ENCODE measurements at regions not wholly inside any gene's neighbourhood (a gene's known extent, or its start where the extent isn't known, plus 50 kb on each side); places are given as distances from the start of the nearest gene placed in this dataset.

DNA sequence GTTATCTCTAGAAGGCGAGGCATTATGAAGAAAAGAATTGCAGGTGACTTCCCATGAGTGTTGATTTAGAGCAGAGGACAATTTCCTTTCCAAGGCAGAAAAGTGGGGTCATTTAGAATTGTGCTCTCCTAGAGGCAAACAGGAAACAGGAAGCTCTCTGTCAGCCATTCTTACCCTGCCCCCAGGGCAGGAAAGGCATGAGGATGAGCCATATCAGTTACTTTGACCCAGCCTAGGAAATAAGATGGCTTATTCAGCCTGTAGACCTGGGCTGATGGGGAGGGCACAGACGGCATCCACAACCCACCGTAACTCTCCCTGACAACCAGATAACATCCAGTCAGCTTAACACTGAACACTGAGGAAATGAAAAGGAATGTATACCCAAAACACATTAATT lies 88.8 kb upstream of the KDR start:
- Histone ChIP-seq H3K36me3 (ENCODE audit: control insufficient read depth, insufficient read depth, low read length) (no peaks in the 10 kb centered on the region), H3K4me1 (ENCODE audit: control insufficient read depth, insufficient read depth, low read length, poor library complexity, severe bottlenecking) (peaks cover 31% of the 10 kb centered on the region), H3K9me3 (ENCODE audit: control insufficient read depth, low read length) (no peaks in the 10 kb centered on the region), H3K4me3 (ENCODE audit: extremely low read depth, insufficient read depth, low read length, poor library complexity, severe bottlenecking) (no peak overlapping the region), H3K27ac (ENCODE audit: low read depth, low read length, severe bottlenecking) (peak overlapping the region; percentile 82)
- 78 to 80% methylated on average over 1 of the region's 3 CpGs for WGBS, 2 experiments (ENCODE audit: insufficient coverage in 2 of 2)

DNA sequence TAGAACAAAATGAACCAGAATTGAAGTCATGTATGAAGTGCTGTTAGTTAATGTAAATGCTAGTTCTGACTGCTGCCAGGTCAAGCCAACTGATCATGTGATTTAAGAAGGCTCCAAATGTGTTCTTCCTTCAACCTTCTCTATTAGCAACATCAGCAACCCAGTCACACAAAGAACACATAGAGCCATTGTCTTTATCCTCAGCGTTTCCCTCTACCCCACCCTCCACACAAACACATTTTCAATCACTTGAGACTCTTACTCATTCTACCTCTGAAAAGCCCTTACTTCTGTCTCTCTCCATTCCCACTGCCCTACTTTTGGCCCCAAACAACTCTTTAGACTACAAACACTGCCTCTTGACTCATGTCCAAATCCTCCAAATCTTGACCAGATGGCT lies 89.7 kb upstream of the KDR start:
- Histone ChIP-seq H3K4me1 (ENCODE audit: control insufficient read depth, insufficient read depth, low read length, poor library complexity, severe bottlenecking) (peaks cover 31% of the 10 kb centered on the region), H3K36me3 (ENCODE audit: control insufficient read depth, insufficient read depth, low read length) (no peaks in the 10 kb centered on the region), H3K27ac (ENCODE audit: low read depth, low read length, severe bottlenecking) (peak overlapping the region; percentile 82), H3K4me3 (ENCODE audit: extremely low read depth, insufficient read depth, low read length, poor library complexity, severe bottlenecking) (no peak overlapping the region), H3K9me3 (ENCODE audit: control insufficient read depth, low read length) (no peaks in the 10 kb centered on the region)
- WGBS, 2 experiments (ENCODE audit: insufficient coverage in 2 of 2): 80 to 84% methylated on average over 1 of the region's 1 CpG

DNA sequence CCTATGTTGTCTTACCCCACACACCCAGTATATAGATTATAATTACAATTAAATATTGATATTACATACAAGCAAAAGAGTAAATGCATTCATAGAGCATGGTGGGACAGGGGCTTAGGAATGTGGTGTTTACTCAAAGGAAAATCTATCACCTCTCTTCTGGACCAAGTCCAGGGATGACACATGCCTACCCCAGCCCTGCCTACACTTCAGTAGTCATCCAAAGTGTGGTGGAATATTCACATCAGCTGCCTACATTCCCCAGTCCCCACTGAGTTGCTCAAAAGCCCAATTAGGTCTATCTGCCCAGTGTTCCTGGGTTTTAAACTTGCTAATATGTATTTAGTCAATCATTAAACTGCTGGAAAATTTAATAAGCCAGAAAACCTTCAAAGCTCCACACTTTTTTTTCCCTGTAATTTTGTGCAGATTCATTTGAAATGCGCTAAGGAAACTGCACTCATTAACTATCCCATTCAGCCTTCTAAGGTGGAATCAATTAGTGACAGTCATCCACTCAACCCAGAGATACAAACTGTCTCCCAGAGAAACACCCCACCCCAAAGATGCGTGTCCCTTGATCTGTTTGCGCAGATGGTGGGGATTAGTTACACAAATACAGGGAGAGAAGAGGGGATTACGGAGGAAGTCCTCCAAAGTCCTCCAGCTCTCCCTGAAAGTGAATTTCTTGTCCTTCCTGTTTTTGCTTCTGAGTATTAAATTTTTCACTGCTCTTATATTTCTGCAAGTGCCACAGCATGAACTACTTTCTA lies 91.7 kb upstream of the KDR start:
- peaks cover 31% of the 10 kb centered on the region for H3K4me1 ChIP-seq (ENCODE audit: control insufficient read depth, insufficient read depth, low read length, poor library complexity, severe bottlenecking)
- no peaks in the 10 kb centered on the region for H3K9me3 ChIP-seq (ENCODE audit: control insufficient read depth, low read length)
- 92 to 100% methylated on average over 1 to 2 of the region's 4 CpGs for WGBS, 2 experiments (ENCODE audit: insufficient coverage in 2 of 2)
- H3K36me3 ChIP-seq (ENCODE audit: control insufficient read depth, insufficient read depth, low read length): no peaks in the 10 kb centered on the region
- H3K4me3 ChIP-seq (ENCODE audit: extremely low read depth, insufficient read depth, low read length, poor library complexity, severe bottlenecking): no peak overlapping the region
- peak overlapping the region; percentile 29 for H3K27ac ChIP-seq (ENCODE audit: low read depth, low read length, severe bottlenecking)

DNA sequence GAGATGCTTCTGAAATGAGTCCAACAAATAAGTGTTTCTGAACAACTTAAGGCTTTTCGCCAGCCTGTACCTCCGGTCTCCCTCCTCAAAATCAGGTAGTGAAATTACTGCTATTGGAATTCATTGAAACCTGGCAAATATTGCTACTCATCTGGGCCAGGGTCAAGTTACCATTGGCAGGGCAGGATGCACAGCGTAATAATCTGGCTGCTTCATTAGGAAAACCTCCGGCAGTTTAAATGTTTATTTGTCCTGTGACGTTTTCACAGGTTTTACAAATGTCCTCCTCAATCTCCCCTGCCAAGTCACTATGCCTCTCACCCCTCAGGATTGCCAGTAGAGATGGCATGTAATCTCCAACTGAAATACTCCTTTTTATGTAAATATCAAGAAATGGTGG lies 92.6 kb upstream of the KDR start:
- 95 to 100% methylated on average over 5 of the region's 5 CpGs for WGBS, 2 experiments (ENCODE audit: insufficient coverage in 2 of 2)
- Histone ChIP-seq H3K4me3 (ENCODE audit: extremely low read depth, insufficient read depth, low read length, poor library complexity, severe bottlenecking) (no peak overlapping the region), H3K27ac (ENCODE audit: low read depth, low read length, severe bottlenecking) (no peak overlapping the region), H3K4me1 (ENCODE audit: control insufficient read depth, insufficient read depth, low read length, poor library complexity, severe bottlenecking) (peaks cover 31% of the 10 kb centered on the region), H3K9me3 (ENCODE audit: control insufficient read depth, low read length) (no peaks in the 10 kb centered on the region), H3K36me3 (ENCODE audit: control insufficient read depth, insufficient read depth, low read length) (no peaks in the 10 kb centered on the region)

DNA sequence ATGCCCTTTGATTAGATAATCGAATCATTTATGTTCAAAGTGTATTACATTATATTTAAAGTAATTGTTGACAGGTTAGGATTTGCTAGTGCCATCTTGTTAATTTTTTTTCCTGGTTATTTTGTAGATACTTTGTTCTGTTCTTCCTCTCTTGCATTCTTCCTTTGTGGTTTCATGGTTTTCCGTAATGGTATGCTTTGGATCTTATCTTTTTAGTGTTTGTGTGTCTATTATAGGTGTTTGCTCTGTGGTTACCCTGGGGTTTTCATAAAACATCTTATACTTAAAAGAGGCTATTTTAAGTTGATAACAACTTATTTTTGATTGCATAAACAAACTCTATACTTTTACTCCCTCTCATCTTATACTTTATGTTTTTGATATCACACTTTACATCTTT lies 108.2 kb upstream of the SRD5A3 start:
- no peak overlapping the region for H3K4me3 ChIP-seq (ENCODE audit: extremely low read depth, insufficient read depth, low read length, poor library complexity, severe bottlenecking)
- no CpG with 5 or more reads among the region's 2 CpGs for WGBS, 2 experiments (ENCODE audit: insufficient coverage in 2 of 2)
- H3K9me3 ChIP-seq (ENCODE audit: control insufficient read depth, low read length): peaks cover 21% of the 10 kb centered on the region
- H3K4me1 ChIP-seq (ENCODE audit: control insufficient read depth, insufficient read depth, low read length, poor library complexity, severe bottlenecking): peaks cover 2% of the 10 kb centered on the region
- H3K27ac ChIP-seq (ENCODE audit: low read depth, low read length, severe bottlenecking): no peak overlapping the region
- H3K36me3 ChIP-seq (ENCODE audit: control insufficient read depth, insufficient read depth, low read length): no peaks in the 10 kb centered on the region

DNA sequence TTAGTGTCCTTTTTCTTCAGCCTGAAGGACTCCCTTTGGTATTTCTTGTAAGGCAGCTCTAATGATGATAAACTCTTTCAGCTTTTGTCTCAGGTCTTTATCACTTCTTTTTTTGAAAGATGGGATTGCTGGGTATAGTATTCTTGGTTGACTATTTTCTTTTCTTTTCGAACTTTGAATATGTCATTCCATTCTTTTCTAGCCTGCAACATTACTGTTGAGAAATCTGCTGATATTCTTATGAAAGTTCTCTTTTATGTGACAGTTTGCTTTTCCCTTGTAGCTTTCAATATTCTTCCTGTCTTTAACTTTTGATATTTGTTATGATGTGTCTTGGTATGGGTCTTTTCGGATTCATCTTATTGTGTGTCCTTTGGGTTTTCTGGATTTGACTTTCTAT lies 107.6 kb upstream of the SRD5A3 start:
- Histone ChIP-seq H3K4me1 (ENCODE audit: control insufficient read depth, insufficient read depth, low read length, poor library complexity, severe bottlenecking) (peaks cover 7% of the 10 kb centered on the region), H3K4me3 (ENCODE audit: extremely low read depth, insufficient read depth, low read length, poor library complexity, severe bottlenecking) (no peak overlapping the region), H3K27ac (ENCODE audit: low read depth, low read length, severe bottlenecking) (no peak overlapping the region), H3K36me3 (ENCODE audit: control insufficient read depth, insufficient read depth, low read length) (no peaks in the 10 kb centered on the region), H3K9me3 (ENCODE audit: control insufficient read depth, low read length) (peaks cover 21% of the 10 kb centered on the region)
- no CpG with 5 or more reads among the region's 2 CpGs for WGBS, 2 experiments (ENCODE audit: insufficient coverage in 2 of 2)

DNA sequence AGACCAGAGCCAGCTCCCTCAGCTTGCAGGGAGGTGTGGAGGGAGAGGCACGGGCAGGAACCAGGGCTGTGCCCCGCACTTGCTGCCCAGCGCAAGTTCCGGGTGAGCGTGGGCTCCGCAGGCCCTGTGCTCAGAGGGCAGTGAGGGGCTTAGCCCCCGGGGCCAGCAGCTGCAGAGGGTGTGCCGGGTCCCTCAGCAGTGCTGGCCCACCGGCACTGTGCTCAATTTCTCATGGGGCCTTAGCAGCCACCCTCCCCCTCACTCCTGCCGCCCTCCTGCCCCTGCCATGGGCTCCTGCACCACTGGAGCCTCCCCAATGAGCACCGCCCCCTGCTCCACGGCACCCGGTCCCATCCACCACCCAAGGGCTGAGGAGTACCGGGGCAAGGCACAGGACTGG lies 104.6 kb upstream of the SRD5A3 start:
- Histone ChIP-seq H3K36me3 (ENCODE audit: control insufficient read depth, insufficient read depth, low read length) (no peaks in the 10 kb centered on the region), H3K4me1 (ENCODE audit: control insufficient read depth, insufficient read depth, low read length, poor library complexity, severe bottlenecking) (peaks cover 11% of the 10 kb centered on the region), H3K27ac (ENCODE audit: low read depth, low read length, severe bottlenecking) (no peak overlapping the region), H3K4me3 (ENCODE audit: extremely low read depth, insufficient read depth, low read length, poor library complexity, severe bottlenecking) (no peak overlapping the region), H3K9me3 (ENCODE audit: control insufficient read depth, low read length) (peaks cover 16% of the 10 kb centered on the region)
- 80 to 82% methylated on average over 13 of the region's 14 CpGs for WGBS, 2 experiments (ENCODE audit: insufficient coverage in 2 of 2)

DNA sequence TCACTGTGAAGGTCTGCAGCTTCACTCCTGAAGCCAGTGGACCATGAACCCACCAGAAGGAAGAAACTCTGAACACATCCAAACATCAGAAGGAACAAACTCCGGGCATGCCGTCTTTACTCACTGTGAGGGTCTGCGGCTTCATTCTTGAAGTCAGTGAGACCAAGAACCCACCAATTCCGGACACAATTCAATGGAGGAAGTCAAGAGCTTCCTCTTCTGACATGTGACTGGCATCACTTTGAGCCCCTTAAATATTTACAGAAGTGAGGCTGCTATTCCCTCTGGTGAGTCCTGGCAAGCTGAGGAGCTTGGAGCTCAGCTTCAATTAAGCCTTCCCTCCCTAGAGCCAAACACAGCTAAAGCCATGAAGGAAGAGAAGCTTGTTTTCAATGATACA lies 103.5 kb upstream of the SRD5A3 start:
- Histone ChIP-seq H3K9me3 (ENCODE audit: control insufficient read depth, low read length) (peaks cover 13% of the 10 kb centered on the region), H3K4me1 (ENCODE audit: control insufficient read depth, insufficient read depth, low read length, poor library complexity, severe bottlenecking) (peaks cover 11% of the 10 kb centered on the region), H3K4me3 (ENCODE audit: extremely low read depth, insufficient read depth, low read length, poor library complexity, severe bottlenecking) (no peak overlapping the region), H3K36me3 (ENCODE audit: control insufficient read depth, insufficient read depth, low read length) (no peaks in the 10 kb centered on the region), H3K27ac (ENCODE audit: low read depth, low read length, severe bottlenecking) (no peak overlapping the region)
- 91 to 100% methylated on average over 4 of the region's 4 CpGs for WGBS, 2 experiments (ENCODE audit: insufficient coverage in 2 of 2)

DNA sequence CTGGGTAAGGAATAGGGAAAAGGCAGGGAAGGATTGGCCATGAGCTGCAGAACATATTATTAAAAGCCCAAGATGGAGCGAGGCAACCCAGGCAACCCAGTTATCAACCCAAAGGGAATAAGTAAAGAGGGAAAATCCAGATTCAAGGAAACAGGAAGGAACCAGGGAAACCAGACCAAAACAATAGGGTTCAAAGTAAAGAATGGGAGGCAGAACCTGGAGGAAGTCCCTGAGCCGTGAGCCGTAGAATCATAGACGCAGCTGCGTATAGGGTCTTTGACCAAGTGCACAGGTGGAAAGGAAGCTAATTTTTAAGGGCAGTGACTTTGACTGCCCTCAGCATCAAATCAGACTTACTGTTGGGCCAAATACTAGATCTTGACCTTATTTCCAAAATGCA lies 98.5 kb upstream of the SRD5A3 start:
- no peaks in the 10 kb centered on the region for H3K36me3 ChIP-seq (ENCODE audit: control insufficient read depth, insufficient read depth, low read length)
- peaks cover 18% of the 10 kb centered on the region for H3K4me1 ChIP-seq (ENCODE audit: control insufficient read depth, insufficient read depth, low read length, poor library complexity, severe bottlenecking)
- WGBS, 2 experiments (ENCODE audit: insufficient coverage in 2 of 2): 88 to 100% methylated on average over 5 of the region's 5 CpGs
- no peaks in the 10 kb centered on the region for H3K9me3 ChIP-seq (ENCODE audit: control insufficient read depth, low read length)
- no peak overlapping the region for H3K4me3 ChIP-seq (ENCODE audit: extremely low read depth, insufficient read depth, low read length, poor library complexity, severe bottlenecking)
- peak overlapping the region; percentile 57 for H3K27ac ChIP-seq (ENCODE audit: low read depth, low read length, severe bottlenecking)

DNA sequence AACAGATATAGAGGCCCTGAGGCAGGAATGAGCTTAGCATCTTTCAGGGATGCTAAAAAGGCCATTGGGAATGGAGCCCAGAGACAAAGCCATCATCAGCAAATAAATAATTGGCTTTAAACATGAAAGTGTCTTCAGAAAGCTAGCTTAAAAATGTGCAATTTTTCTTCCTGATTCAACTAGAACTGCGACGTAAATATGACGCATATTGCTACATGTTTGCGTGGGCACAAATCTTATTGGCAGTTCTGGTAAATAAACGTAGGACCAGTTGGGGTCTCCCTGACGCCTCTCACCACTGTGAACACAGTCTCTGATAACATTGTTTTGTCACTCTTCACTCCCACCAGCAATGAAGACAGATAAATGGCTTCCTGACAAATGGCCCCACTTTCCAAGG lies 97.3 kb upstream of the SRD5A3 start:
- H3K27ac ChIP-seq (ENCODE audit: low read depth, low read length, severe bottlenecking): peak overlapping the region; percentile 48
- peaks cover 10% of the 10 kb centered on the region for H3K4me1 ChIP-seq (ENCODE audit: control insufficient read depth, insufficient read depth, low read length, poor library complexity, severe bottlenecking)
- no peak overlapping the region for H3K4me3 ChIP-seq (ENCODE audit: extremely low read depth, insufficient read depth, low read length, poor library complexity, severe bottlenecking)
- no peaks in the 10 kb centered on the region for H3K9me3 ChIP-seq (ENCODE audit: control insufficient read depth, low read length)
- H3K36me3 ChIP-seq (ENCODE audit: control insufficient read depth, insufficient read depth, low read length): no peaks in the 10 kb centered on the region
- 91 to 96% methylated on average over 6 of the region's 6 CpGs for WGBS, 2 experiments (ENCODE audit: insufficient coverage in 2 of 2)

DNA sequence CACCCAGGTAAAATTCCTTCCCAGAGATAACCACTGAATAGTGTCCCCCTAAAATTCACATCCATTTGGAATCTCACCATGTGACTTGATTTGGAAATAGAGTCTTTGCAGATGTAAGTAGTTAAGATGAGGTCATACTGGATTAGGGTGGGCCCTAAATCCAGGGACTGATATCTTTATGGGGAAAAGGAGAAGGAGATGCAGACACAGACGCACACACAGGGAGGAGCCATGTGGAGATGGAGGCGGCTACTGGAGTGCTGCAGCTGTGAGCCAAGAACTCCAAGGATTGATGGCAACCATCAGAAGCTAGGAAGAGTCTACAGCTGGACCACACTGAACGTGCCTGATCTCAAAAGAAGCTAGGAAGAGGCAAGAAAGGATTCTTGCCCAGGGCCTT lies 96.6 kb upstream of the SRD5A3 start:
- Histone ChIP-seq H3K4me1 (ENCODE audit: control insufficient read depth, insufficient read depth, low read length, poor library complexity, severe bottlenecking) (peaks cover 18% of the 10 kb centered on the region), H3K27ac (ENCODE audit: low read depth, low read length, severe bottlenecking) (peak overlapping the region; percentile 48), H3K9me3 (ENCODE audit: control insufficient read depth, low read length) (no peaks in the 10 kb centered on the region), H3K4me3 (ENCODE audit: extremely low read depth, insufficient read depth, low read length, poor library complexity, severe bottlenecking) (no peak overlapping the region), H3K36me3 (ENCODE audit: control insufficient read depth, insufficient read depth, low read length) (no peaks in the 10 kb centered on the region)
- 90 to 96% methylated on average over 2 to 3 of the region's 3 CpGs for WGBS, 2 experiments (ENCODE audit: insufficient coverage in 2 of 2)

All from mesodermal cell (in vitro differentiated cells).